ENCODE measurements at regions not wholly inside any gene's neighbourhood (a gene's known extent, or its start where the extent isn't known, plus 50 kb on each side); places are given as distances from the start of the nearest gene placed in this dataset.

DNA sequence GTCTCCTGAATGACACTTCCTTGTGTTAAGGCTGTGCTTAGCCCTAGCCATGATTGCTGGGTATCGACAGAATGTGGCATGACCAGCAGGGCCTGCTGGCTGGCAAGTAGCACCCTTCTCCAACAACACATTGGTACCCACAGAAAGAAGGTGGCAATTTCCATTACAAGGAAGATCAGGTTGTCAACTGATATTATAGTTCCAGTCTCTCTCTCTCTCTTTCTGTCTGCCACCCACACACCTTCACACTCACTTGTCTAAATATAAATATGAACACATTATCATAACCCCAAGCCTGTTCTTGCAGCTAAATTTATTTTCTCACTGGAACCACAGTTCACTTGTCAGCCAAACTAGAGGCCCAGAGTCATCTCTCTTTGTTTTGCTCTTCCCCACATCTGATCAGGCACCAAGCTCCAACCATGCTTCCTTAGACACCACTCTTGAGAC is 408.1 kb upstream of the PIK3R1 start:
- TF ChIP-seq POLR2A (IDR thresholded peaks at IDR 0.05; ENCODE audit: low read depth, low read length) (no peak), POLR2AphosphoS5 (IDR thresholded peaks at IDR 0.05; ENCODE audit: low read depth, low read length) (no peak)
